Hypothalamus (tissue), 51 donors: ENCODE measurements at regions not wholly inside any gene's neighbourhood (a gene's known extent, or its start where the extent isn't known, plus 50 kb on each side); places are given as distances from the start of the nearest gene placed in this dataset.
"Not testable (repeated sequence)": the region's sequence is repeated elsewhere in the genome, so short reads cannot be mapped to it uniquely, and the experiment has no call there.

Source experiments
- DNase-seq, 51 donors: peaks; one replicate each; lab custom pipeline; 2025; lab: John Stamatoyannopoulos, UW

DNA sequence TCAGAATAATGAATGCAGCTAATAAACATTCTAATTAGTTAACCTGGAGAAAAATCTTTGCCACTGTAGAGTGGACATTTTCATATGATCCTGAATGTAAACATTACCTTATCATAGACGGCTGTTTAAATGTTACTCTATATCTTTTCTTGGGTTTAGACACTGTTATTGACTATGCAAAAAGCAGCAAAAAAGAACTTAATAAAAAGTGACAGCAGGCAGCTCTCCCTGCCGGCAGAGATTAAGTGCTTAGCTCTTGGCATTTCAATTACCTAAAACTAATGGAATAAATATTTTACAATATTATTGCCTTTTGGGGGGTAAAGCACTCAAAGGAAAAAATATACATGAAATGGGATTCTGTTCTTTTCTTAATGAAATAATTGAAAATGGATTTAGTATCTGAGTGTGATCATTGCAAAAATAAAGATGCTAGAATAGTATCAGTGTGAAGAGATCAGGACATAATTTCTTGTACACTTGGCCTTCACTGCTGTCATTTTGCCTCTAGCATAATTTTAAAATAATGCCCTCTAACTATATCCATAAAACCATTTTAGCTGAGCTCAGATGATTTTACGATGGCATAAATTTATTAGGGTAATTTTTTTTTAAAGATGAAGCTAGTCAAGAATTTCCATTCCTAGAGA lies 203.4 kb upstream of the DPP10 start:
- no peak for DNase-seq

DNA sequence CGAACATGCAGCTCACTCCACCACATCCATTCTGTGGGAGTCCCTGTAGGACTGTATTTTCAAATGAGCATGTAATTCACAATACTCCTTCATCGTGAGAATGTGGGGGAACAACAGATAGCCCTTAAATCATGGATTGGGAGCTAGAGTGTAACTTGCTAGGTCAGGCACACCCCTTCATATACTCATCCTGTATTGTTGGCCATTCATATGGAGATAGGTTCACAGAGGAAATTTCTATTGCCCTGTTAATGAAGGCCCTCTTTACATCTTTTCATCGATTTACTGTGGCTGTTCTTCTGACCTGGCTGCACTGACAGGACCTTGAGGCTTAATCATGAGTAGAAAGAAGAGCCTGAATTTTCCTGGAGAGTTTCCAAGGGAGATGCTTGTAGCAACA lies 193.8 kb upstream of the DPP10 start:
- DNase-seq: no peak

DNA sequence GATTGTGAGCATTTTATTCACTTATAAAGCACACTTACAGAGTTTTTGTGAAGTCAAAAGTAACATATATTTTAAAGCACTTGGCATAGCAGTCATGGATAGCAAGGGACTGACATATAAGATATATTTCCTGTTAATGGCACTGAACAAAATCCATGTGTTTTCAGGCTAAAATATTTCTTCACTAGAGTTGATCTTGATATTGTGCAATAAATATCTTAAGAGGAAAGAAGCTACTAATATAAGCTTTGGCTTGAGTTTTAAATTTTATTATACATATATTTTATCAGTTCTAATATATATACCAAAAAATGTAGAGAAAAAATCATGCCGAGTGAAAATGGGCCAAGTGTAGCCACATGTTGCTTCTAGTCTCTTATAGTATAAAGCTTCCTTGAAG lies 189.7 kb upstream of the DPP10 start:
- DNase-seq: no peak

DNA sequence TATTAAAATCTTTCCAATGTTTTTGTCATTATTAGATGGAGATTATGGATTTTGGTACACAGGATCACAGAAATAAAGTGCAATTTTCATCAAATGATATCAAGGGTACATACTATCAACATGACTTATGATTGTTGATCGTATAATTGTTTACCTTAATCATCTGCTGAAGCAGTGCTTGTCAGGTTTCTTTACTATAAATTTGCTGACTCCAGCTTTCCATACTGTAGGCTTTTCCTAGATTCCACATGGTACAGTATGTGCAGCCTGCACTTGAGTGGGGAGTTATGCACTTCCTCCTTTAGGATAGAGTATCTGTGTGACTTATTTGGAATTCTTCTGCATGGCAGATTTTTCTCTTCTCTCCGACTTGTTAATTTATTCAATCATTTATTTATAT lies 187.6 kb upstream of the DPP10 start:
- DNase-seq: no peak

DNA sequence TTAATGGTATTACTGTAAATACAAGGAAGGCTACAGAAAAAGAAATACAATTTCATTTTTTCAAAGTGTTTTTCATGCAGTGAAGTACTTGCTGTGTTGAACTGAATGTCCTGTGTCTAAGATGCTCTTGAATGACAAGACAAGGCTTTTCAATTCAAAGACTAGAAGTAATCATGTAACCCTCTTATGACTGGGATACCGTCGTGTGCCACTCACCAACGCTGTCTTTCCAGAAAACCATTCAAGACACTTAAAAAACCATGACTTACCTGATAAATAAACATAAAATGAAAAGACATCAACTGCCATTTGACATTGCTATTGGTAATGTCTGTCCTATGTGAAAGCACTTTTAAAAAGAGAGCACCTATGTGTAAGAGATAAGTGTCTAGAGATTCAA lies 183.1 kb upstream of the DPP10 start:
- DNase-seq: no peak

DNA sequence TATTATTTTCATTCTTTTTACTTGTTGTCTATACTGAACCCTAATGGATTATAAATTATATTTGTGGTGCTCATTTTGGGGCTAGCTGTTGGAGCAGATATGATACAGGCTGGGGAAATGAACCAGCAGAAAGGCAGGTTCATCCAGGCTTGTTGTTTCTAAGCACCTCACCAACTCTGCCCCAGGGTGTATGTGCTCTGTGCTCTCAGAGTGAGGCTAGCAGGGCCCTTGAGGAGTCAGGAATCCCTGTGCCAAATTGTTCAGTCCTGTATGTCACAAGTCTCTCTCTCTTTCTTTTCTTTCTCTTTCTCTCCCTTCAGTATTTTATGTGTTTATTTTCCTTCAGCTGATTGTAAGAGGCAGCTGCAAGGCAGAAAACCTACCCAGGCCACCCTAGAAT lies 181.1 kb upstream of the DPP10 start:
- DNase-seq: no peak

DNA sequence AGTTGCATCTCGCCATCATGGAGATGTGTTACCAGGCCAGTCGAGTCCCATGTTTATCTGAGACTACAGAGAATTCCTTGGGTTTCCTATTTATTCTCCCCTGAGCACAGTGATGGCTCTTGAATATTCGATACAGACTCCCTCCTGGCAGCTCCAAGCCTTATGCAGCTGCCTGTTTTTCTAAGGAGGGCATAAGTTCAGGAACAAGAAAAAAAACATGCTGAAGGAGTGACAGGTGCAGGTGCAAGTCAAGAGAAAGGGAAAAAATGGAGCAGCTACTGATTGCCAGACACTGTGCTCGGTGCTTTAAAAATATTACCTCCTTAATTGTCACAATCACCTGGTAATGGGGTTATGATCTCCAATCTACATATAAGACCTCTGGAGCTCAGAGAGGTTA lies 177.2 kb upstream of the DPP10 start:
- no peak for DNase-seq

DNA sequence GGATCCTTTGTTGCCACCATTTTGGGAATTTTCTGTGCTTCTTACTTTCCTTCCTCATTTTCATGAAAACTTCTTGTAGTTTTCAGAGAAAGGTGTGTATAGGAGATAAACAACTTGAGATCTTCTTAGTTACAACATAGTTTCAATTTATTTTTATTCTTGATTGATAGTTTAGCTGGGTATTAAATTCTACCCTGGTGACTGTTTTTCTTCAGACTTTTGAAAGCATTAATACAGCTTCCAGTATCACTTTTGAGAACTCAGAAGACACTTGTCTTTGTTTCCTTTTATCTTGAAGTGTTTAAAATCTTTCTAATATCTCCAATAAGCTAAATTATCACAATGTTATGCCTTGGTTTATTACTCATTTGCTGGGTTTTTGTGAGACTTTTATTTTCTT lies 167.5 kb upstream of the DPP10 start:
- DNase-seq: no peak

DNA sequence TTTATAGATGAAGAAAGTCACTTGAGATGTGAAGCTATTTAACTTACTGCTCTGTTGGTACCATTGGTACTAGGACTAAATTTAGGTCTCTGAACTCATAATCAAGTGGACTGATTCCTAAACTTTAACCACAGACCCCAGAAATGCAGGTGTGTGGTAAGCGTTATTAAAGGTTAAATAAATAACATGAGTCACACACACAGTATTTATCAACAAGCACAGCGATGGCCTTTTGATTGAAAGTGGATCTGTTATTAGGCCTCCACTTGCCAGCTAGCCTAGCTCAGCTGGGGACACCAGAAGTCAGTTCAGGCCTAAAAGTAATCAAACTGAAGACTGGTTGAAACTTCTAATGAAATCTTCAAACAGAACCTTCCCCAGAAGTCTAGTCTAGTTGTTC lies 161.3 kb upstream of the DPP10 start:
- no peak for DNase-seq

DNA sequence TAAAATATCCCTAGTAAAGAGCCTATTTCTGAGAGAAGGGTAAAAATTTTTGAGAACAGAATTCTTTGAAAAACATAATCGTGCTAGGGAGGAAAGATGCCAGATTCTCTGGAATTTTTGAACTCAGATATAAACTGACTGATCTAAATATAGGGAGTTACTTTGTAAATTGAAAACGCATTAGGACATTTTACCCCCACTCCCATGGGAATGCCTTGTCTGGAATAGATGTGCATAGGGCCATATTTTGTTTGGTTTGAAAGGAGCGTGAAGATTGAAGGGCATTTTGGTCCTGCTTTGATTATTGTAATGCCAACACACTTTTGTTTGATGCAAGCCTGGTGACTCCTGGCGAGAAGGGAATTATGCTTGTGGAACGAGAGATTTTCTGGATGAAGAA lies 158.7 kb upstream of the DPP10 start:
- DNase-seq: no peak

DNA sequence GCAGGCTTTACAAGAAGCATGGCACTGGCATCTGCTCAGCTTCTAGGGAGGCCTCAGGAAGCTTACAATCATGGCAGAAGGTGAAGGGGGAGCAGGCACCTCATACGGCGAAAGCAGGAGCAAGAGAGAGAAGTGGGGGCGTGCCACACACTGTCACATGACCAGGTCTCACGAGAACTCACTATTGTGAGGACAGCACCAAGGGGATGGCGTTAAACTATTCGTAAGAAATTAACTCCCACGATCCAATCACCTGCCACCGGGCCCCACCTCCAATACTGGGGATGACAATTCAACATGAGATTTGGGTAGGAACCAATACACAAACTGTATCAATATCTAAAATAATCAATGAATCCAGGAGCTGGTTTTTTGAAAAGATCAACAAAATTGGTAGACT lies 156.0 kb upstream of the DPP10 start:
- no peak for DNase-seq

DNA sequence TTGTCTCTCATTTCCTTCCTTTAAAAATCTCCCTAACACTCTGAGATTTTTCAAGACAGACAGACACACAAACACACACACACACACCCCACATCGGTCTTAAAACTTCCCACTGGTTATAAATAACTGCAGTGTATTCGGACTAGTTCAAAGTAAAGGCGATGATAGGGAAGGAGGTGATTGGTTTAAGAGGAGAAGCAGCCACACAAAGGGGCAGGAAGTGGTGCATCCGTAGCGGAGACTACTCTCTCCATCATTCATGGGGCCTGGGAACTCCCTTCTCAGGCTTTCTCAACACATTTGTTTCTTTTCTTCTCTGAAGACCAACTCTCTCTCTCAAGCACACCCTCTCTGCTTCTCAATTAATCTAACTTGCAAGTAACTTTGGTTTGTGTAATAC lies 149.1 kb upstream of the DPP10 start:
- no peak for DNase-seq

DNA sequence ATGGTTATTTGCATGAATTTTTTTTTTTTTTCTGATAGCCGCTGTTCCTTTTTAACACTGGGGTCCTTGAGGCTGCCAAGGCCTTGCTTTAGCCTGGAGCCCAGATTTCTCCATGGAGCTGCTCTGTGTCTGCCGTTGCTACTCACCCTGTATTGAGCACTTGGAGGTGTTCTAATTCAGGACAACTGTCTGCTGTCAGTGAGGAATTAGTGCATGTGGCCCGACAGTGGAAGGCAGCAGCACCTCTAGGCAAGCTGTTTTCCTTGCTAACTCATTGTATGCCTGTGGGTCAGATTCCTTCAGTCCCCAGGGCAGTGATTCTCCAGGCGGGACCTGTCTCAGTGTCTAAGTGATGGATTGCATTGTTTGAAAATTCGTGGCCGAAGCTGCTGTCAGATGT lies 147.7 kb upstream of the DPP10 start:
- DNase-seq: no peak

DNA sequence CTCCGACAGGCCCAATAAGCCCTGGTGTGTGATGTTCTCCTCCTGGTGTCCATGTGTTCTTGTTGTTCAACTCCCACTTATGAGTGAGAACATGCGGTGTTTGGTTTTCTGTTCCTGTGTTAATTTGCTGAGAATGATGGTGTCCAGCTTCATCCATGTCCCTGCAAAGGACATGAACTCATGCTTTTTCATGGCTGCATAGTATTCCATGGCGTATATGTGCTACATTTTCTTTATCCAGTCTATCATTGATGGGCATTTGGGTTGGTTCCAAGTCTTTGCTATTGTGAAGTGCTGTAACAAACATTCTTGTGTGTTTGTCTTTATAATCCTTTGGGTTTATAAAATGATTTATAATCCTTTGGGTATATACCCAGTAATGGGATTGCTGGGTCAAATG lies 142.1 kb upstream of the DPP10 start:
- not testable (repeated sequence) for DNase-seq

DNA sequence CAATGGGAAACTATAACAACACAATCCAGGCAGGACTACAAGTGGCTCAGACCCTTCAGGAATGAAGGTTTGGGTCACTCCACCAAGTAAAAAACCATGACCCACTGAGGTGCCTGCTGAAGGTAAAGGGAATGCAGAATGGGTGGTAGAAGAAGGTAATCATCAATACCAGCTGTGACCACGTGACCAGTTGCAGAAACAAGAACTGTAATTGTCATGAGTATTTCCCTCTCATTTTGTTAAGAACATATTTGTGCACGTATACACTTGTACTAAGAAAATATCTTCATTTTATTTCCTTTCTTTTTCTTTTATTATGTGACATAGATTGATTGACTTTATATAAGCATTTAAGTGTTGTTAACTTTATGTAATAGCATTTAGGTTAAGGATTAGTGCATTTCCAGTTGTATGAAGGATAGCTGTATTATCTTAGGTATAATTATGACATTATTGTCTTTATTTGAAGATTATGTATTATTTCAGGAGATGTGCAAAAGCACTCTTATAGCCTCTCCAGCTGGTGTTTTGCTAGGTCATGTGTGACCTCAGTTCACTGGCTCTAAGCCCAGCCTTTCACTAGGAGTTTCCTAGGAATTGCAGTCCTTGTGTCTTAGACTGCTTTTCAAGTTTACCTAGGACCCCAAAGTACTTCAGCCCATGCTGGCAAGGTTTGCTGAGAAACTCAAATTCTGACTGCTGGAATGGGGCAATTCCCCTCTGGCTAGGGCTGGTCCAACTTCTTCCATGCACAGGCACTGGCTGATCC lies 125.7 kb upstream of the DPP10 start:
- no peak for DNase-seq

DNA sequence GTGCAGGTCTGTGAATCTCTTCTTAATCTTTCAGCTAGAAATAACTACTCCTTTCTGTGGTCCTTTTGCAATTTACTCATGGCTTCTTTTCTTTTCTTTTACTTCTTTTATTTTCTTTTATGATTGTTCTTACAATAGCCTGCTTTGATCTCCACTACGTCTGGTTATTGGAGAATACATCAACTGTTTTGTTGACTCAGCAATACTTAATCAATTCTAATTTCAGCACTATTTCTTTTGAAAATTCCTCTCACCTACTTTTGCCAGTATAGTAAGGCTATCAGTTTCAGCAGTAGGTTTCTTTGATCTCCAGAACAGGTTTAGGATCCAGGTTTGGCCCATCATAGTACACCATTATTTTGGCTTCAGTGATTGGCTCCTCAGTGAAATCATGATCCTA lies 111.8 kb upstream of the DPP10 start:
- no peak for DNase-seq

DNA sequence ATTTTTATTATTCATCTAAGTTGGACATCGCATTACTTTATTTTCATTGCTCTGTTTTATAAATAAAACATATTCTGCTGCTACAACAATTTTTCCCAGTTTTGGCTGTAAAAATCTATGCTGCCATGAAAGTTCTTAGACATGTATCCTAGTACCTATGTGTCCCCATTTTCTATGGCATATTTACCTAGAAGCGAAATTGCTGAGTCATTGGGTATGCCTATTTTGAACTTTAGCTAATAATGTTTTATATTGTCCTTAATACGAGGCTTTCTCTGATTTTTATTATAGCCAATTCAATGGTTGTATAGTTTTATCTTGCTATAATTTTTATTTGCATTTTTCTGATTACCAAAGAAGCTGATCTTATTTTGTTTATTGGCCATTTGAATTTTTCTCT lies 110.5 kb upstream of the DPP10 start:
- no peak for DNase-seq

DNA sequence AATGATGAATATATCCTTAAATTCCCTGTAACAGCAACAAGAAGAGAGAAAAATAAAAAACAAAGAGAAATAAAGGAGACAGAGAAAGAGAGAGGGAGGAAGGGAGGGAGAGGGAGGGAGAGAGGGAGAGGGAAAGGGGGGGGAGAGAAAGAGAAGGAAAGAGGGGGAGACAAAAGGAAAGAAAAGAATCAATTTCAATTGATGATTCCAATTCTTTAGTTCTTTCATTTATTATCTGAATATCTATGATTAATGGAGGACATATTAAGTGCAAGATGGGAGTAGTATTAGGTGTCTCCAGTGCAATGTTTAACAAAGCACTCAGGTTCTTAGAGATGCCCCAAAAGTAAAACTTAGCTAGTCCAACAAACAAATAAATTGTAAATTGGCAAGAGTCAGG lies 97.2 kb upstream of the DPP10 start:
- no peak for DNase-seq

DNA sequence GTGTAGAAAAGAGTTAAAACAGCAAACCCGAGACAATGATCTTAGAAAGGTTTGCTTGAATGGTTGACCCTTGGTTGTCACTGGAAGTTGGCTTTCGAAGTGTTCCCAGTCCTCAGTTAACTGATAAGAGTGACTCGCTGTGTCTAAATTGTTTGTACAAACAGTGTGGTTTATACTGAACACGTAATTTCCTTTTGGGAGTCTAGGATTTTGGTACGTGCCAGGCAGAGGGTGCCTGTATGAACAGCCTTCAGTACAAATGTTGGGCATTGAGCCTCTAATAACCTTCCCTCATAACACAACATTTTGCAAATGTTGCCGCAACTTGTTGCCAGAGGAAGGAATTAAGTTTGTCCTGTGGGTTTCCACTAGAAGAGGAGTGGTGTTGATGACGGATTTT lies 95.8 kb upstream of the DPP10 start:
- DNase-seq: no peak

DNA sequence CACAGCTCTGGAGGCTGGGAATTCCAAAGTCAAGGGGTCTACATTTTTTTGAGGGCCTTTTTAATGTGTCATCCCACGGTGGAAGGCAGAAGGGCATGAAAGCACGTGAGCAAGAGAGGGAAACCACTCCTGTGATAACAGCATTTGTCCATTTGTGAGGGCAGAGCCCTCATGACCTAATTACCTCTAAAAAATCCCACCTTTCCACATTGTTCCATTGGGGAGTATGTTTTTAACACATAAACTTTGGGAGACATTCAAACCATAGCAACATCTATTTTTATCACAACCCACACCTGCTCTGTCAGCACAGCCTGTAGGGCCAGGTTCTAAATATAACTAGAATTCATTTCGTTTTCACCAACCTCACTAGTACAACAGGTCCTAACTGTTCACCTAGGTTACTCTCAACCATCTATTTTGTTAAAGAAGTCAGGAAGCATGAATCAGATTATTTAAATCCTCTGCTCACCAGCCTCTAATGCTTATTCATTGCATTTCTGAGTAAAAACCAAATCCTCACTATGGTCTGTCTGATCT lies 92.2 kb upstream of the DPP10 start:
- DNase-seq: no peak

DNA sequence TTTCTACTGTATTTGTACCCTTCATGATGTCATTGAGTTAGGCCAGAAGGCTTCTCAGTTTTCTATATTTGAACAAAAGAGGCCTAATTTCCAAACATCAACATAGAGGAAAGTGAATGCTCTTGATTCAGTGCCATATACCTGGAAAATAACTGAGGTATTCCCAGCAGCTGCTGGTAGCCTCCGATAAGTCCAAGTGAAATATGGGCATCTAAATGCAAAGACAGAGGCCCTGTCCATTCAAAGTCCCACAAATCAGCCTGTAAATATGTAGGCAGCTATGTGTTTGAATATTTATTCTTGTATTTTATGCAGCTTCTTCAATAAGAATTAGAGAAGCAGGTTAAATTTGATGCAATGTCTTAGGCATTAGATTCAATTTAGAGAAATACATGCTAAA lies 89.5 kb upstream of the DPP10 start:
- DNase-seq: no peak

DNA sequence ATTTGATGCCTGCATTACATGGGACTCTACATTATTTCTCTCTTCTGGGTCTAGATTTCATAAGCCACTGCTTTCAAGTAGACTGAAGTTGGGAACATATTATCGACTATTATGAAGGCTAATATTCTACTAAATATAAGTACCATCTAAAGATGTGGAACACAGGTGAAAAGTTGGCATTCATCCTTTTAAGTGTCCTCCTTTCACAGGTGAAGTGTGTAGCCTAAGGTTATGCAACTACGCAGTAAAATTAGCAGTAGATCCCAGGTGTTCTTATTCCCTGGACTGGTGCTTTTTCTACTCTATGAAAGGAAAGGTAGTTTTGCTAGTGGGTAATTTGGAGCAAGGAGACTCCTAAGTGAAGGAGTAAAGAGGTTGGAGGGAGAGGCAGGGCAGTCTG lies 88.2 kb upstream of the DPP10 start:
- DNase-seq: no peak

DNA sequence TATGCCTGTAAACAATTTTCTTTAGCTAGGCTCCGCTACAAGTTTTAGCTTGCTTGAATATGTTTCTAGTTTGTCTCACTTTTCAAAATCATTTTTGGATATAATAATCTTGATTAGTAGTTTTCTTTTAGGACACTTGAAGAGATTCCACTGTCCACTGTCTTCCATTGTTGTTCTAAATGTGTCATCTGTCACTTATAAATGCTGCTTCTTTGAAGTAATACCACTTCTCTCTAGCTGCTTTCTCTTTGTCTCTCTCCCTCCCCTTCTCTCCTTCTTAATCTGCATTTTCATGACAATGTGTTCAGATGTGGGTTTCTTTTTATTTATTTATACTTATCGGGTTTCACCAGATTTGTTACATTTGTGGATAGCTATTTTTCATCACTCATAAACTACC lies 73.7 kb upstream of the DPP10 start:
- DNase-seq: no peak
